Mesendoderm (in vitro differentiated cells): ENCODE measurements at regions not wholly inside any gene's neighbourhood (a gene's known extent, or its start where the extent isn't known, plus 50 kb on each side); places are given as distances from the start of the nearest gene placed in this dataset.

Experiments
- DNase-seq: peaks from one replicate; pipeline ENCODE4 v3.0.0; 2013
- H2AK5ac ChIP-seq: 2 replicates; pipeline ENCODE4 v1.6.1; 2013; ENCODE audit warnings: low read length, inconsistent platforms
- H2BK120ac ChIP-seq: 2 replicates; pipeline ENCODE4 v1.6.1; 2013; ENCODE audit warnings: low read depth, mild to moderate bottlenecking, low read length, moderate library complexity, mixed read lengths
- H2BK15ac ChIP-seq: replicated peaks from 2 replicates; pipeline ENCODE4 v1.6.1; 2013; ENCODE audit warnings: low read depth, mild to moderate bottlenecking, moderate library complexity
- H2BK5ac ChIP-seq: 2 replicates; pipeline ENCODE4 v1.6.1; 2013; ENCODE audit warnings: low read length, inconsistent platforms
- H3K18ac ChIP-seq: 2 replicates; pipeline ENCODE4 v1.6.1; 2013; ENCODE audit warnings: mild to moderate bottlenecking, low read length, mixed read lengths
- H3K23ac ChIP-seq: one replicate; pipeline ENCODE4 v1.6.1; 2013; ENCODE audit warnings: low read length
- H3K27ac ChIP-seq: 2 replicates; pipeline ENCODE4 v1.5.1; 2013; ENCODE audit warnings: low read depth, mild to moderate bottlenecking, inconsistent platforms, low read length, moderate library complexity
- H3K27me3 ChIP-seq: 2 replicates; pipeline ENCODE4 v1.6.1; 2013; ENCODE audit warnings: low read length, control low read depth, mild to moderate bottlenecking, inconsistent platforms; ENCODE audit not compliant: insufficient read depth, poor library complexity
- H3K36me3 ChIP-seq: 2 replicates; pipeline ENCODE4 v1.6.1; 2013; ENCODE audit warnings: low read length, inconsistent platforms; ENCODE audit not compliant: control insufficient read depth, insufficient read depth
- H3K4ac ChIP-seq: one replicate; pipeline ENCODE4 v1.6.1; 2013; ENCODE audit warnings: low read depth, mild to moderate bottlenecking, low read length, moderate library complexity
- H3K4me1 ChIP-seq: 2 replicates; pipeline ENCODE4 v1.6.1; 2013; ENCODE audit warnings: low read depth, low read length, inconsistent platforms; ENCODE audit not compliant: control insufficient read depth
- H3K4me2 ChIP-seq: 2 replicates; pipeline ENCODE4 v1.6.1; 2013; ENCODE audit warnings: low read length
- H3K4me3 ChIP-seq: 2 replicates; pipeline ENCODE4 v1.5.1; 2013; ENCODE audit warnings: mild to moderate bottlenecking, low read length
- H3K56ac ChIP-seq: one replicate; pipeline ENCODE4 v1.6.1; 2013; ENCODE audit warnings: low read length
- H3K79me1 ChIP-seq: 2 replicates; pipeline ENCODE4 v1.6.1; 2013; ENCODE audit warnings: low read length, inconsistent platforms
- H3K79me2 ChIP-seq: 2 replicates; pipeline ENCODE4 v1.6.1; 2013; ENCODE audit warnings: mild to moderate bottlenecking, low read length; ENCODE audit not compliant: control insufficient read depth, insufficient read depth
- H3K9ac ChIP-seq: 2 replicates; pipeline ENCODE4 v1.6.1; 2013; ENCODE audit warnings: low read length, inconsistent platforms
- H4K5ac ChIP-seq: one replicate; pipeline ENCODE4 v1.6.1; 2013; ENCODE audit warnings: low read length
- H4K8ac ChIP-seq: one replicate; pipeline ENCODE4 v1.6.1; 2013; ENCODE audit warnings: low read depth, mild to moderate bottlenecking, control low read depth, low read length, moderate library complexity
- WGBS: extraction: QIAGEN DNeasy Blood & Tissue Kit; methylation state at CpG from one replicate; pipeline ENCODE4 v1.1.7; 2013; ENCODE audit warnings: low lambda C conversion rate, missing lambda C conversion rate; ENCODE audit not compliant: insufficient coverage; ENCODE audit errors: extremely low coverage; 5-methylcytosine and 5-hydroxymethylcytosine counted together

DNA sequence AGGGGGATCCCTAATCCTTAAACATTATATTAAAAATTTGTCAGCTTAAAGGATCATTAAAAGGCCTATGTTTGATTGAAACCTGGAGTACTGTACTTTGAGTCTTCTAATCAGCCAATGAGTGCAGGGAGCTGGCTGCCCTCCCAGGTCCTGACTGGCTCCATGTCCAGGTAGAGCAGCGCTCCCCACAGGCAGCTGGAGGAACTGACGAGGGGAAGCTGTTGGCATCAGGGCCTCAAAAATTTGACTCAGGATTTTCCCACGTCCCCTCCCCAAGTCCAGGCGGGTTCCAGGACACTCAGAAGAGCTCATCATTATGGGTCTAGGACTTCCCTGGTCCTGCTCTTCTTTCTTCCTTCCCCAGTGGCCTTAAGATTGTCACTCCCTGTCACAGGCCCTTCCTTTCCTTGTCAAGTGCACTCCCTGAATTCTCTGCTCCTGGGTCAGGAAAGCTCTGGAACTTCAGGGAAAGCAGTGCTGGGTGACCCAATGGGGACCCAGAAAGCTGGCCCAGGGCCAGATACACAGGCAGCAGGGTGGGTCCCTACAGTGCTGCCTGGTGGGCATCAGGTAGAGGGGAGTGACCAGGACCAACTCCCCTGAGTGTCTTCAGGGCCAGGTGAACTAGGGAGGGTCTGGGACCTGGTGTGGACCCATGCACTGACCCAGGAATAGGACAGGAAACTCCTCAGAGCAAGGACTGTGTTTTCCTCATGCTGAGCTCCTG lies 65.5 kb downstream of the GGTLC2 start:
- Histone ChIP-seq H2BK15ac (no peak overlapping the region), H3K79me2 (no peaks in the 10 kb centered on the region), H3K4ac (no peak overlapping the region), H3K23ac (no peak overlapping the region), H3K36me3 (no peaks in the 10 kb centered on the region), H2AK5ac (no peak overlapping the region), H3K27ac (no peak overlapping the region), H3K4me3 (no peak overlapping the region), H3K4me1 (no peaks in the 10 kb centered on the region), H4K8ac (no peak overlapping the region), H3K27me3 (no peaks in the 10 kb centered on the region), H3K4me2 (no peak overlapping the region), H3K9ac (no peak overlapping the region), H2BK120ac (no peak overlapping the region), H3K79me1 (no peaks in the 10 kb centered on the region), H4K5ac (no peak overlapping the region), H3K56ac (no peak overlapping the region), H2BK5ac (no peak overlapping the region), H3K18ac (no peak overlapping the region)
- WGBS = no CpG with 5 or more reads among the region's 4 CpGs
- peak; percentile 57 for DNase-seq

DNA sequence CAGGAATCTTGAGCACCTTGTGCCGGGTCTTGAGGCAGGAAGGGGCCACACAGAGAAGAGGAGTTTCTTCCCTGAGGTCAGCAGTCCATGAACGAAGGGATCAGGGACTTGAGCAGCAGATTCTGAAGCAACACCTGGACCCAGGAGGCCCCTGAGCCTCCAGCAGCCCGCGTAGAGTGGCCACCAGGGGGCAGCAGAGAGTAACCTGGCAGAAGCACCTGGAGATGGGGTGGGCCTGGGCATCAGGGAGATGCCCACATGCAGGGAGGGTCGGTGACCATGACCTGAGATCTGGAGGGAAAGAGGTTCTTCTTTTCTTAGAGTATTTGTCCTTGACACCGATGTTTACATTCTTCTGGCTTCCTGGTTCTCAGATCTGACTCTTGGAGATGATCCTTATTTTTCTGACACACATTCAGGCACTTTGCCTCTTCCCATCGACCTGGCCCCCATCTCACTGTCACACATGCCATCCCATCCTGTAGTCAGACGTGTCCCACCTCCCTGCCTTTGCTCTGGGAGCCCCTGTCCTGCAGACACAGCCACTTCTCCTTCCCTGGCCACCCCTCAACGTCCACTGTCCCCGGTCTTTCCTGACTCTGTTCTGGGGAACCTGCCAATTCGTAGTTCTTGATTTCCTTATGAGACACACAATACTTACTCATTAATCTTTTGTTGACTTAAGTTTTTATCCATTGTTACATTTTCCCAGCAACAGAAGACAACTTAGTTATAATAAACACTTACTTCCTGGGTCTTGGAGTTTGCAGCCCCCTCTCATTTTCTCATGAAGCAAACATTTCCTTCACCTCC lies 66.5 kb downstream of the GGTLC2 start:
- no peak overlapping the region for H2BK15ac ChIP-seq
- H3K79me1 ChIP-seq = no peaks in the 10 kb centered on the region
- no peak overlapping the region for H3K9ac ChIP-seq
- no peak overlapping the region for H3K4me3 ChIP-seq
- DNase-seq = peak; percentile 37
- no peak overlapping the region for H3K23ac ChIP-seq
- no peak overlapping the region for H2BK5ac ChIP-seq
- no peak overlapping the region for H4K8ac ChIP-seq
- no peak overlapping the region for H4K5ac ChIP-seq
- no peak overlapping the region for H3K18ac ChIP-seq
- WGBS = no CpG with 5 or more reads among the region's 11 CpGs
- H3K27me3 ChIP-seq = no peaks in the 10 kb centered on the region
- H2BK120ac ChIP-seq = no peak overlapping the region
- H3K4me1 ChIP-seq = no peaks in the 10 kb centered on the region
- no peak overlapping the region for H2AK5ac ChIP-seq
- H3K4me2 ChIP-seq = no peak overlapping the region
- no peaks in the 10 kb centered on the region for H3K36me3 ChIP-seq
- no peaks in the 10 kb centered on the region for H3K79me2 ChIP-seq
- no peak overlapping the region for H3K27ac ChIP-seq
- H3K4ac ChIP-seq = no peak overlapping the region
- H3K56ac ChIP-seq = no peak overlapping the region

- no peak for DNase-seq
- Histone ChIP-seq H3K4me1 (no peaks in the 10 kb centered on the region), H2BK15ac (no peak overlapping the region), H3K4me2 (no peak overlapping the region), H3K18ac (no peak overlapping the region), H3K56ac (no peak overlapping the region), H3K4ac (no peak overlapping the region), H3K27ac (no peak overlapping the region), H4K8ac (no peak overlapping the region), H2BK5ac (no peak overlapping the region), H3K23ac (no peak overlapping the region), H2BK120ac (no peak overlapping the region), H2AK5ac (no peak overlapping the region), H3K36me3 (no peaks in the 10 kb centered on the region), H4K5ac (no peak overlapping the region), H3K79me1 (no peaks in the 10 kb centered on the region), H3K79me2 (no peaks in the 10 kb centered on the region), H3K27me3 (no peaks in the 10 kb centered on the region), H3K9ac (no peak overlapping the region), H3K4me3 (no peak overlapping the region)
- no CpG with 5 or more reads among the region's 5 CpGs for WGBS
These were observed 67.1 kb downstream of the GGTLC2 start for GRCh38 chr22:22711532-22711913.

GRCh38 chr22:22712092-22712658 lies 67.8 kb downstream of the GGTLC2 start:
- Histone ChIP-seq H2BK5ac (no peak overlapping the region), H3K4me1 (no peaks in the 10 kb centered on the region), H3K79me1 (no peaks in the 10 kb centered on the region), H4K5ac (no peak overlapping the region), H3K27me3 (no peaks in the 10 kb centered on the region), H2BK120ac (no peak overlapping the region), H3K18ac (no peak overlapping the region), H2AK5ac (no peak overlapping the region), H3K23ac (no peak overlapping the region), H3K79me2 (no peaks in the 10 kb centered on the region), H3K4ac (no peak overlapping the region), H3K4me2 (no peak overlapping the region), H3K56ac (no peak overlapping the region), H3K9ac (no peak overlapping the region), H4K8ac (no peak overlapping the region), H3K4me3 (no peak overlapping the region), H3K27ac (no peak overlapping the region), H2BK15ac (no peak overlapping the region), H3K36me3 (no peaks in the 10 kb centered on the region)
- DNase-seq = no peak
- WGBS = no CpG with 5 or more reads among the region's 6 CpGs

- no peak for DNase-seq
- no peaks in the 10 kb centered on the region for H3K27me3 ChIP-seq
These were observed 68.4 kb downstream of the GGTLC2 start for GRCh38 chr22:22712666-22713365.

More at GRCh38 chr22:22712666-22713365, 68.4 kb downstream of the GGTLC2 start:
- no peaks in the 10 kb centered on the region for H3K79me1 ChIP-seq
- H3K27ac ChIP-seq = no peak overlapping the region
- H4K5ac ChIP-seq = no peak overlapping the region
- H3K18ac ChIP-seq = no peak overlapping the region
- H3K4me1 ChIP-seq = no peaks in the 10 kb centered on the region
- no CpG with 5 or more reads among the region's 13 CpGs for WGBS
- H3K36me3 ChIP-seq = no peaks in the 10 kb centered on the region
- no peak overlapping the region for H3K23ac ChIP-seq
- H3K4me3 ChIP-seq = no peak overlapping the region
- no peak overlapping the region for H3K9ac ChIP-seq
- no peaks in the 10 kb centered on the region for H3K79me2 ChIP-seq
- H2BK120ac ChIP-seq = no peak overlapping the region
- H2BK15ac ChIP-seq = no peak overlapping the region
- no peak overlapping the region for H2BK5ac ChIP-seq
- no peak overlapping the region for H2AK5ac ChIP-seq
- H3K56ac ChIP-seq = no peak overlapping the region
- H3K4ac ChIP-seq = no peak overlapping the region
- H4K8ac ChIP-seq = no peak overlapping the region
- no peak overlapping the region for H3K4me2 ChIP-seq
